Thyroid gland (tissue), 4 donors: ENCODE measurements at regions not wholly inside any gene's neighbourhood (a gene's known extent, or its start where the extent isn't known, plus 50 kb on each side); places are given as distances from the start of the nearest gene placed in this dataset.
"Not testable (repeated sequence)": the region's sequence is repeated elsewhere in the genome, so short reads cannot be mapped to it uniquely, and the experiment has no call there.

Source experiments
- DNase-seq, 2 donors: peaks; one replicate each; pipeline ENCODE4 v3.0.0-alpha.2; 2019
- H3K27ac ChIP-seq, 3 donors: fragments of 200-600 bp; sonication (generic); 1 replicate in 2 of 3; 2 replicates in 1 of 3; pipeline ENCODE4 v1.5.1; 2016 to 2019; ENCODE audit warnings: mild to moderate bottlenecking in 1 of 3, moderate library complexity in 1 of 3
- H3K27me3 ChIP-seq: fragments of 200-600 bp; sonication (generic); one replicate; pipeline ENCODE4 v1.5.1; 2019
- H3K36me3 ChIP-seq, 2 donors: fragments of 200-600 bp; sonication (generic); one replicate each; pipeline ENCODE4 v1.5.1; 2016 to 2019
- H3K4me1 ChIP-seq, 2 donors: fragments of 200-600 bp; sonication (generic); one replicate each; pipeline ENCODE4 v1.5.1; 2017 to 2019
- H3K4me3 ChIP-seq, 3 donors: fragments of 200-600 bp; sonication (generic); replicated peaks in 1 of 3; 1 replicate in 2 of 3; 2 replicates in 1 of 3; pipeline ENCODE4 v1.5.1; 2016; ENCODE audit warnings: mild to moderate bottlenecking in 1 of 3
- H3K9me3 ChIP-seq: fragments of 200-600 bp; sonication (generic); one replicate; pipeline ENCODE4 v1.5.1; 2017
- CTCF ChIP-seq, 6 experiments: fragments of 200-600 bp in 3 of 6; fragments of 450-650 bp in 3 of 6; sonication (generic) in 3 of 6; IDR thresholded peaks; one replicate each; pipeline ENCODE4 v1.5.1; 2016 to 2019; ENCODE audit warnings: antibody characterized with exemption in 6 of 6, mild to moderate bottlenecking in 2 of 6, inconsistent platforms in 1 of 6, moderate library complexity in 1 of 6
- POLR2A ChIP-seq, 2 donors: fragments of 450-650 bp; IDR thresholded peaks; one replicate each; pipeline ENCODE4 v1.6.1; 2017; ENCODE audit warnings: antibody characterized with exemption in 2 of 2, mild to moderate bottlenecking in 2 of 2, moderate library complexity in 1 of 2
- WGBS, 2 donors: methylation state at CpG; one replicate each; pipeline ENCODE4 v1.1.5; 2017; 5-methylcytosine and 5-hydroxymethylcytosine counted together
- intact Hi-C: fragments of 100-400 bp; cut with DNase I; formaldehyde crosslinking; loops from one replicate; pipeline ENCODE4 v1.15.1; 2023

- Histone ChIP-seq H3K36me3 (no peaks in the 10 kb centered on the region), H3K4me1 (no peaks in the 10 kb centered on the region), H3K27ac (no peak overlapping the region), H3K27me3 (no peaks in the 10 kb centered on the region), H3K9me3 (no peaks in the 10 kb centered on the region), H3K4me3 (no peak overlapping the region)
- TF ChIP-seq POLR2A (IDR thresholded peaks at IDR 0.05) (no peak), CTCF (IDR thresholded peaks at IDR 0.05) (no peak)
- no peak for DNase-seq
- WGBS, 2 donors = 87 to 94% methylated on average over 16 of the region's 16 CpGs
- intact Hi-C loops = no loop called here
Observed at GRCh38 chr2:239548965-239549595, 148.3 kb upstream of the HDAC4 start.

- Histone ChIP-seq H3K27ac (no peak overlapping the region), H3K36me3 (no peaks in the 10 kb centered on the region), H3K9me3 (no peaks in the 10 kb centered on the region), H3K27me3 (no peaks in the 10 kb centered on the region), H3K4me3 (no peak overlapping the region), H3K4me1 (no peaks in the 10 kb centered on the region)
- DNase-seq = no peak
- WGBS, 2 donors = 32 to 62% methylated on average over 10 to 12 of the region's 12 CpGs
- intact Hi-C loops = no loop called here
- no peak for TF ChIP-seq POLR2A (IDR thresholded peaks at IDR 0.05)
- TF ChIP-seq CTCF (IDR thresholded peaks at IDR 0.05) = no peak
Observed at GRCh38 chr2:239548451-239548871, 147.6 kb upstream of the HDAC4 start.

GRCh38 chr2:239547140-239547539 lies 146.3 kb upstream of the HDAC4 start:
- H3K27me3 ChIP-seq, H3K4me1 ChIP-seq, H3K36me3 ChIP-seq, H3K4me3 ChIP-seq, intact Hi-C loops, H3K9me3 ChIP-seq, DNase-seq, H3K27ac ChIP-seq: not testable (repeated sequence)
- WGBS, 2 donors = 95 to 96% methylated on average over 3 of the region's 3 CpGs

- Histone ChIP-seq H3K36me3 (no peaks in the 10 kb centered on the region), H3K27me3 (no peaks in the 10 kb centered on the region), H3K27ac (no peak overlapping the region), H3K4me3 (no peak overlapping the region), H3K4me1 (no peaks in the 10 kb centered on the region), H3K9me3 (no peaks in the 10 kb centered on the region)
- no peak for TF ChIP-seq POLR2A (IDR thresholded peaks at IDR 0.05)
- TF ChIP-seq CTCF (IDR thresholded peaks at IDR 0.05) = no peak
- intact Hi-C loops = no loop called here
- WGBS, 2 donors = 81 to 88% methylated on average over 7 to 9 of the region's 9 CpGs
- no peak for DNase-seq
Observed at GRCh38 chr2:239546541-239546940, 145.7 kb upstream of the HDAC4 start.

- no peak overlapping the region for H3K4me3 ChIP-seq
- H3K27ac ChIP-seq = no peak overlapping the region
- 68 to 79% methylated on average over 14 of the region's 14 CpGs for WGBS, 2 donors
- H3K27me3 ChIP-seq = no peaks in the 10 kb centered on the region
- DNase-seq = no peak
- no peaks in the 10 kb centered on the region for H3K9me3 ChIP-seq
- no peaks in the 10 kb centered on the region for H3K4me1 ChIP-seq
- intact Hi-C loops = no loop called here
- no peaks in the 10 kb centered on the region for H3K36me3 ChIP-seq
- no peak for TF ChIP-seq CTCF (IDR thresholded peaks at IDR 0.05)
- TF ChIP-seq POLR2A (IDR thresholded peaks at IDR 0.05) = no peak
Observed at GRCh38 chr2:239545741-239546392, 145.0 kb upstream of the HDAC4 start.
